Osteocyte (in vitro differentiated cells): ENCODE measurements at regions not wholly inside any gene's neighbourhood (a gene's known extent, or its start where the extent isn't known, plus 50 kb on each side); places are given as distances from the start of the nearest gene placed in this dataset.

Experiments used
- DNase-seq: peaks from one replicate; pipeline ENCODE4 v3.0.0; 2021; ENCODE audit warnings: mixed read lengths; ENCODE audit not compliant: unreplicated experiment; ENCODE audit errors: extremely low spot score
- H3K27ac Mint-ChIP-seq: one replicate; pipeline ENCODE4 v1.8.0; 2021; ENCODE audit warnings: mild to moderate bottlenecking, mixed read lengths; ENCODE audit not compliant: unreplicated experiment
- H3K27me3 Mint-ChIP-seq: one replicate; pipeline ENCODE4 v1.8.0; 2021; ENCODE audit warnings: mixed read lengths; ENCODE audit not compliant: unreplicated experiment
- H3K36me3 Mint-ChIP-seq: one replicate; pipeline ENCODE4 v1.8.0; 2021; ENCODE audit warnings: mixed read lengths; ENCODE audit not compliant: unreplicated experiment
- H3K4me1 Mint-ChIP-seq: one replicate; pipeline ENCODE4 v1.8.0; 2021; ENCODE audit warnings: mixed read lengths; ENCODE audit not compliant: unreplicated experiment
- H3K4me3 Mint-ChIP-seq: one replicate; pipeline ENCODE4 v1.8.0; 2021; ENCODE audit warnings: mild to moderate bottlenecking, moderate library complexity, mixed read lengths; ENCODE audit not compliant: unreplicated experiment
- H3K9me3 Mint-ChIP-seq: one replicate; pipeline ENCODE4 v1.8.0; 2021; ENCODE audit warnings: mixed read lengths; ENCODE audit not compliant: unreplicated experiment
- TF ChIP-seq, protein P1 (sequence below): fragments of 200-600 bp; sonication (generic); IDR thresholded peaks from 2 replicates; pipeline ENCODE4 v1.5.0; 2021; ENCODE audit warnings: antibody characterized with exemption, mild to moderate bottlenecking, moderate library complexity

DNA sequence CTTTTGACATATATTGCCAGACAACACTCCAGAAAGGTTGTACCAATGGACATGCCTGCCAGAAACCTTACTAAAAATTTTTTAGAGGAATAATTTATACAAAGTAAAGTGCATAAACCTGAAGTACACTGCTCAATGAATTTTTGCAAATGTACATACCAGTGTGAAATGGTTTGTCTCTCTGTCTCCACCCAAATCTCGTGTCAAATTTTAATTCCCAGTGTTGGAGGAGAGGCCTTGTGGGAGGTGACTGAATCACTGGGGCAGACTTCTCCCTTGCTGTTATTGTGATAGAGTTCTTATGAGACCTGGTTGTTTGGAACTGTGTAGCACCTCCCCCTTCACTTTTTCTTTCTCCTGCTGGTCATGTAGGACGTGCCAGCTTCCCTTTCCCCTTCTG is 168.8 kb downstream of the RWDD3 start:
- Mint-ChIP-seq H3K4me1 (no peaks in the 10 kb centered on the region), H3K9me3 (peaks cover 11% of the 10 kb centered on the region), H3K36me3 (no peaks in the 10 kb centered on the region), H3K4me3 (no peak overlapping the region), H3K27ac (no peak overlapping the region), H3K27me3 (peaks cover 9% of the 10 kb centered on the region)
- DNase-seq = no peak
- TF ChIP-seq, protein P1, sequence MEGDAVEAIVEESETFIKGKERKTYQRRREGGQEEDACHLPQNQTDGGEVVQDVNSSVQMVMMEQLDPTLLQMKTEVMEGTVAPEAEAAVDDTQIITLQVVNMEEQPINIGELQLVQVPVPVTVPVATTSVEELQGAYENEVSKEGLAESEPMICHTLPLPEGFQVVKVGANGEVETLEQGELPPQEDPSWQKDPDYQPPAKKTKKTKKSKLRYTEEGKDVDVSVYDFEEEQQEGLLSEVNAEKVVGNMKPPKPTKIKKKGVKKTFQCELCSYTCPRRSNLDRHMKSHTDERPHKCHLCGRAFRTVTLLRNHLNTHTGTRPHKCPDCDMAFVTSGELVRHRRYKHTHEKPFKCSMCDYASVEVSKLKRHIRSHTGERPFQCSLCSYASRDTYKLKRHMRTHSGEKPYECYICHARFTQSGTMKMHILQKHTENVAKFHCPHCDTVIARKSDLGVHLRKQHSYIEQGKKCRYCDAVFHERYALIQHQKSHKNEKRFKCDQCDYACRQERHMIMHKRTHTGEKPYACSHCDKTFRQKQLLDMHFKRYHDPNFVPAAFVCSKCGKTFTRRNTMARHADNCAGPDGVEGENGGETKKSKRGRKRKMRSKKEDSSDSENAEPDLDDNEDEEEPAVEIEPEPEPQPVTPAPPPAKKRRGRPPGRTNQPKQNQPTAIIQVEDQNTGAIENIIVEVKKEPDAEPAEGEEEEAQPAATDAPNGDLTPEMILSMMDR = no peak

DNA sequence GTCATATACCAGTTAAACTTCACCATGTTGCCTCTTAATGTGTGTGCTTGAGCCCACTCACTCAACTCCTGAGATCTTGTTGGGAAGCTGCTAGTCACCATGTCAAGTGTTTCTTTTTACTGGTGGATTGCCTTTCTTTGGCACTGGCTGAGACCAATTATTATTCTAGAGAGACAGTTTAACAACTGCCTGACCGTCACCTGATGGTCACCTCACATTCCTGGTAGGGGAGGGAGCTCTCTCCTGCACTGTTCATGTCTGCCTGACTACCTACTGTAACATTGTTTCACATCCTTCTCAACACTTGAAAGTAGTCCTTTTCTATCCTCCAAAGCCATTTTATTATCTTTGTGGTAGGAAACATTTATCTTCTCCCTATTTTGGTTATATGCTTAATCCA is 172.3 kb downstream of the RWDD3 start:
- no peak for DNase-seq
- Mint-ChIP-seq H3K27ac (no peak overlapping the region), H3K9me3 (peaks cover 6% of the 10 kb centered on the region), H3K4me1 (no peaks in the 10 kb centered on the region), H3K36me3 (no peaks in the 10 kb centered on the region), H3K27me3 (peaks cover 19% of the 10 kb centered on the region), H3K4me3 (no peak overlapping the region)
- TF ChIP-seq, protein P1 = no peak

DNA sequence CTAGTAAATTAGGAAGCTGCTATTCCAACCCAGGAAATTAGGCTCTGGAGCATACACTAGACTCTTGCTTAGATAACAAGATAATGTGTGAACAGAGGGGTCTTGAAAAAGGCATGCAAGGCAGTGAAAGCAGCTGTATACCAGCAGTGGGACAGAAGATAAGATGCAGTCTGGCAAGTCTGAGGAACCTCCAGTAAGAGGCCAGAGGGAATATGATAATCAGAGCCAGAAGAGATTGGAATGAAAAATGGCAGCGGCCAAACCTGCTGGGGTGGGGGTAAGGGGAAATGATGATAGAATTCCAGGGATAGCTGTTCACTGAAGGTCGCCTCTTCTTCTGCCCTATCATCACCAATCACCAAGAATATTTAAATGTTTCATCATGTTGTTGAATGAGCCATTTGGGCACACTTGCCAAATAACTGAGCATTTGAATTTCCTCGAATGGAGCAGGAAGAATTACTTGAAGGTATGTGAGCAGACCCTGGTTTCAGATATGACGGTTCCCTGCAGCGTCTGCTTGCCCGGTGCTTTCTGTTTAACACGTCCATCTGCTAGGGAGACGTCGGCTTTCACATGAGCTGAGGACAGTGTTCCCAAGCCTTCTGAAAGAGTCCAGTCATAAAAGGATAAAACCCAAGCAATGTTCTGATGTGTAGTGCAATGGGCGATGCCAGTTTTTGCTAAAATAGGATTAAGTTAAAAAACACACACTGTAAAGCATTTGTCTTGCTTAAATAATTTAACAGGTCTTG is 173.3 kb downstream of the RWDD3 start:
- no peak overlapping the region for H3K27ac Mint-ChIP-seq
- peaks cover 6% of the 10 kb centered on the region for H3K9me3 Mint-ChIP-seq
- H3K36me3 Mint-ChIP-seq = no peaks in the 10 kb centered on the region
- no peak for DNase-seq
- no peaks in the 10 kb centered on the region for H3K4me1 Mint-ChIP-seq
- peaks cover 19% of the 10 kb centered on the region for H3K27me3 Mint-ChIP-seq
- TF ChIP-seq, protein P1 = no peak
- H3K4me3 Mint-ChIP-seq = no peak overlapping the region

DNA sequence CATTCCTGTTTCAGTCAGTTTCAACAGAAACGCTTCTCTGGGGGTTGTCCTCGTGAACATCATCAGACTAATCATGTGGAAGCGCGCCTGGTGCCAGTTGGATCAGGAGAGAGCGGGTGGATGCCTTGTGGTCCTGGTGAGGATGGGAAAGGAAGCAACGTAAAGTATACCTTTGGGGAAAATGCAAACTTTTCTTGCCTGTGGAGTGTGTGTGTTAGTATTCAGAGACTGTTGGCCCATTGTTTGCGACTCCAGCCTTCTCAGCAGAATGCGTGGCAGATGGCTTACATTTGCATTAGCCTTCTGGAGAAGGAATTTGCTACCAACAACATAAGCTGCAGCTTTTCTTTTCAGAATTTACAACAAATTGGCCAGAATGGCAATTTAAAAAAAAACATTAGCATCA is 173.9 kb downstream of the RWDD3 start:
- no peak for DNase-seq
- no peak overlapping the region for H3K4me3 Mint-ChIP-seq
- H3K27me3 Mint-ChIP-seq = peaks cover 19% of the 10 kb centered on the region
- no peaks in the 10 kb centered on the region for H3K4me1 Mint-ChIP-seq
- H3K36me3 Mint-ChIP-seq = no peaks in the 10 kb centered on the region
- TF ChIP-seq, protein P1 = no peak
- no peak overlapping the region for H3K27ac Mint-ChIP-seq
- peaks cover 6% of the 10 kb centered on the region for H3K9me3 Mint-ChIP-seq

DNA sequence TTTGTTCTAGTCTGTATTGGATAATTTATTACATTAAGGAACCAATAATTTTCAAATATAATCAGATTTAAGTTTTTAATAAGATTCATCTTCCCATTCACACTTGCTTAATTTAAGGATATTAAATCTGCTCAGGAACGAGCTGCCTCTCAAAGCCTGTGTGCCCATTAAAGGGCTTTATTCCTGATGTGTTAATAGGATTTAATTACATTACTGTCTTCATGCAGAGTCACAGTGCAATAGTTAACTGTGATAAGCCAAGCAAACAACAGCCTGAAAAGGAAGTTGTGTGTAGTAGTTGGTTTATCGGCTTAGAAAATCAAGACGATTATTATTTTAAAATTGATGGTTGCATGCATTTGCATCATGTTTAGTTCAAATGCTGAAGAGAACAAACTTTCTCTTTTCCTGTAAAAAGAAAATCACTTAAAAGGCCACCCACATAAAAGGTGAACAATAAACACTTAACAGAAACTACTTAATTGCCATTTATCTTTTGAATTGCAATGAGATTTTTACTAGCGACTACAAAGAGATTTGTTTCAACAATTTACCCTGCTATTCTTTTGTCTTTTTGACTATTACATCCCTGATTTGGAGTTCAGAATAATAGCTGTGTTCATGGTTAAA is 174.6 kb downstream of the RWDD3 start:
- H3K27me3 Mint-ChIP-seq = peaks cover 19% of the 10 kb centered on the region
- DNase-seq = no peak
- peaks cover 6% of the 10 kb centered on the region for H3K9me3 Mint-ChIP-seq
- H3K4me3 Mint-ChIP-seq = no peak overlapping the region
- H3K4me1 Mint-ChIP-seq = no peaks in the 10 kb centered on the region
- TF ChIP-seq, protein P1 = no peak
- no peak overlapping the region for H3K27ac Mint-ChIP-seq
- H3K36me3 Mint-ChIP-seq = no peaks in the 10 kb centered on the region
